Fibroblast of the aortic adventitia (primary cell): ENCODE measurements at regions not wholly inside any gene's neighbourhood (a gene's known extent, or its start where the extent isn't known, plus 50 kb on each side); places are given as distances from the start of the nearest gene placed in this dataset.
"Not testable (repeated sequence)": the region's sequence is repeated elsewhere in the genome, so short reads cannot be mapped to it uniquely, and the experiment has no call there.

Experiments used
- DNase-seq: peaks from one replicate; pipeline ENCODE4 v3.0.0-alpha.2; 2010; ENCODE audit warnings: low read depth
- H3K4me3 ChIP-seq: 2 replicates; pipeline ENCODE4 v1.5.1; 2011; ENCODE audit warnings: low read depth, mild to moderate bottlenecking, control low read depth, low read length, moderate library complexity
- CTCF ChIP-seq: IDR thresholded peaks from 2 replicates; pipeline ENCODE4 v1.5.1; 2011; ENCODE audit warnings: mild to moderate bottlenecking, low read length, control low read depth, inconsistent platforms; ENCODE audit not compliant: insufficient read depth

GRCh38 chrX:47302396-47302795 is 68.0 kb upstream of the ZNF157 start:
- H3K4me3 ChIP-seq, result no peak overlapping the region
- DNase-seq, result no peak
- TF ChIP-seq CTCF, result no peak

GRCh38 chrX:47306471-47307023 is 63.8 kb upstream of the ZNF157 start:
- not testable (repeated sequence) for DNase-seq, H3K4me3 ChIP-seq

GRCh38 chrX:47311932-47312774 is 58.2 kb upstream of the ZNF157 start:
- DNase-seq, result peak; percentile 68
- peak; percentile 56 for TF ChIP-seq CTCF
- H3K4me3 ChIP-seq, result no peak overlapping the region

- no peak for TF ChIP-seq CTCF
- DNase-seq, result no peak
- H3K4me3 ChIP-seq, result no peak overlapping the region
Observed at GRCh38 chrX:47313056-47313455, 57.3 kb upstream of the ZNF157 start.

- DNase-seq, result peak; percentile 8
- no peak for TF ChIP-seq CTCF
- H3K4me3 ChIP-seq, result peak overlapping the region; percentile 15
Observed at GRCh38 chrX:47316276-47317025, 53.9 kb upstream of the ZNF157 start.
